LNCaP clone FGC (cell line): ENCODE measurements at regions not wholly inside any gene's neighbourhood (a gene's known extent, or its start where the extent isn't known, plus 50 kb on each side); places are given as distances from the start of the nearest gene placed in this dataset.

Source experiments
- DNase-seq: peaks from one replicate; pipeline ENCODE4 v3.0.0-alpha.2; 2011; ENCODE audit warnings: low read depth
- H3K4me3 ChIP-seq: 2 replicates; pipeline ENCODE4 v1.5.1; 2011; ENCODE audit warnings: mild to moderate bottlenecking, low read depth, low read length, control low read depth
- TF ChIP-seq, protein P1 (sequence below): IDR thresholded peaks from 2 replicates; pipeline ENCODE4 v1.5.1; 2012; ENCODE audit warnings: mild to moderate bottlenecking; ENCODE audit not compliant: control insufficient read depth, insufficient read depth; ENCODE audit errors: extremely low read depth

DNA sequence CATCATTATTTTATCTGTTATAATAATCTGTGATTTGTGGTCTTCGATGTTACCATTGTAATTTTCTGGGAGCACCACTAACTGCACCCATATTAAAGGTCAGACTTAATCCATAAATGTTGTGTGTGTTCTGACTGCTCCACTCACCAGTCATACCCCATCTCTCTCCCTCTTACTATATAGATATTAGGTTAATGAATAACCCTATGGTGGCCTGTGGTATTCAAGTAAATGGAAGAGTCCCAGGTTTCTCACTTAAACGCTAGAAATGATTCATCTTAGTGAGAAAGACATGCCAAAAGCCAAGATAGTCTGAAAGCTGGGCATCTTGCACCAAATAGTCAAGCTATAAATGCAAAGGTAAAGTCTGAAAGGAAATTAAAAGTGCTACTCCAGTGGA is 1358.5 kb downstream of the ROBO2 start:
- TF ChIP-seq, protein P1, sequence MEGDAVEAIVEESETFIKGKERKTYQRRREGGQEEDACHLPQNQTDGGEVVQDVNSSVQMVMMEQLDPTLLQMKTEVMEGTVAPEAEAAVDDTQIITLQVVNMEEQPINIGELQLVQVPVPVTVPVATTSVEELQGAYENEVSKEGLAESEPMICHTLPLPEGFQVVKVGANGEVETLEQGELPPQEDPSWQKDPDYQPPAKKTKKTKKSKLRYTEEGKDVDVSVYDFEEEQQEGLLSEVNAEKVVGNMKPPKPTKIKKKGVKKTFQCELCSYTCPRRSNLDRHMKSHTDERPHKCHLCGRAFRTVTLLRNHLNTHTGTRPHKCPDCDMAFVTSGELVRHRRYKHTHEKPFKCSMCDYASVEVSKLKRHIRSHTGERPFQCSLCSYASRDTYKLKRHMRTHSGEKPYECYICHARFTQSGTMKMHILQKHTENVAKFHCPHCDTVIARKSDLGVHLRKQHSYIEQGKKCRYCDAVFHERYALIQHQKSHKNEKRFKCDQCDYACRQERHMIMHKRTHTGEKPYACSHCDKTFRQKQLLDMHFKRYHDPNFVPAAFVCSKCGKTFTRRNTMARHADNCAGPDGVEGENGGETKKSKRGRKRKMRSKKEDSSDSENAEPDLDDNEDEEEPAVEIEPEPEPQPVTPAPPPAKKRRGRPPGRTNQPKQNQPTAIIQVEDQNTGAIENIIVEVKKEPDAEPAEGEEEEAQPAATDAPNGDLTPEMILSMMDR: no peak
- no peak overlapping the region for H3K4me3 ChIP-seq
- DNase-seq: no peak

DNA sequence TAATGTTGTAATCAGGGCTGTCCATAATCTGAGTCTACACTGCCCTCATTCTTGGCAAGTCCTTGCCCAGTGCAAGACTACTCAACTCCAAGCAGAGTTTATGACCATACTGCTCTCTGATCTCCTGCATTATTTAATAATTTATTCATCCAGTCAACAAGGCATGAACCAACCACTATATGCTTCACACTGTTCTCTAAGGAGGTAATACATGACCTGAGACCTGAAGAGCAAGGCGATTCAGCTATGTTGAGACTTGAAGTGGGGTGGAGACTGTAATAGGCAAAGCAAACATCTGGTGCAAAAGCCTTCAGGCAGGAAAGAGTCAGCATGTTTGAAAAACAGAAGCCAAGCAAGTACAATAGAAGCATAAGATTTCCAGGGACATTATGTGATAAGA is 1362.8 kb downstream of the ROBO2 start:
- TF ChIP-seq, protein P1: no peak
- DNase-seq: no peak
- H3K4me3 ChIP-seq: no peak overlapping the region

DNA sequence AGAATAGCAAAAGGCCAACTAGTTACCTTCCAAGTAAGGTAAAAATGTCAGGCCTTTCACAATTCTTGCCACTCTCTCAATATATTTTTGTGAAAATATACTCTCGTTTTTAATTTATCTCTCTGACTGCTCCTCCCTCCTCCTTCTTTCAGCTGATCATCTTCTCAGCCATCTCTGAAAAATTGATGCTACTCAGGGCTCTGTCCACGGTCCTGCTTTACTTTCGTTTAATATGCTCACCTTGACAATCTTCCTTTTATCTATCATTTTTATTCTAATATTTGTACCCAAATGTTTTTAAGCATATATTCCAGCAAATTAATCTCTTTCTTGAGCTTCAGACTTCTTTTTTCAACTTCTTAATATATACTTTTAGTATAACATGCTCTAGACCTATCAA is 1362.1 kb downstream of the ROBO1 start:
- TF ChIP-seq, protein P1: no peak
- no peak for DNase-seq
- no peak overlapping the region for H3K4me3 ChIP-seq

DNA sequence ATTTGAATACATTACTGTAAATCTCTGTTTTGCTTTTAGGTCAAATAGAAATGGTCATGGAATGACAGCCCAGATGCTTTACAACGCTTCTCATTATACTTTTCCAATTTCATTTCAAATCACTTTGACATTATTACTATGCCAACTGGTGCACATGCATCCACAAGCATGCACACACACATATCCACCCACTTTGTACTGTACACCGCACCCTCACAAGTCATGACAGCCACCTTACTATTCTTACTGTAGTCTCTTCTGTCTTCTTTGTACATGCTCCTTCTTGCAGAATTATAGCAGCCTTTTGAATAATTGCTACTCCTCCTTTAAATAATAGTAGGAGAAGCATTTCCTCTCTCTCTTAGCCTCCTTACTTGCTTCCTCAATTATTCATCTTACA is 1361.4 kb downstream of the ROBO1 start:
- TF ChIP-seq, protein P1: no peak

DNA sequence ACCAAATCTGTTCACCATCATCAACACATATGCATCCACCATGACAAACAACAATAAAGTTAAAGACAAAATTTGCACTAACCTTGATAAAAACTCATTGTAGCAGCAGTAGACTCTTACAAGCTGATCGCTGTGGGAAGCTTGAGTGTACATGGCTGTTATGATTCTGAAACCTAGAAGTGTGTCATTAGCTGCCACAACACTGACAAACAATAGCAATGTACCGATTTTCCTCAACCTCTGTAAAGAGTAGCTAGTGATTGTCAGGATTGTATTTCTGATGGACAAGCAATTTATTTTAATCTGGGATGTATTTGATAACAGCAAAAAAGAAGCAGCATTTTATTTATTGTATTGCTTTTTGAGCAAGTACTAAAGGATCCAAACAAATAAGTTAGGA is 1357.7 kb downstream of the ROBO1 start:
- no peak for DNase-seq
- TF ChIP-seq, protein P1: no peak
- H3K4me3 ChIP-seq: no peak overlapping the region

More for the DNA sequence above, 1361.4 kb downstream of the ROBO1 start:
- no peak overlapping the region for H3K4me3 ChIP-seq
- DNase-seq: no peak

DNA sequence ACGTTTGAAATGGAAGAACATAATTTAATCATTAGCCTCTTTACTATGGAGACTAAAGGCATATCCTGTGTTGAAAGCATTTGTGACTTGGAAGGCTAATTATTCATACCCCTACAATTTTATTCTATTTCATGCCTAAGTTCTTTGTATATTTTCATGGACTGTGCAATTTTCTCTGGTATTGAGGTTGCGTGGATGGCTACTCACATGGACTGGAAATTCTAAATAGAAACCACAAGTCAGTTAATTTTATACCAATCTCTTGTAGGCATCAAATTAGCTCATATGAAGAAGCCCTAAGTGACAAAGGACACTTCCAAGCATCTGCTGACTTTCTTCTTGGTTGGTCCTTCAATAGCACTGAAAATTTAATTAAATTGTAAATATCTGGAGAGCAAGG is 1353.5 kb downstream of the ROBO1 start:
- TF ChIP-seq, protein P1: no peak
- no peak overlapping the region for H3K4me3 ChIP-seq
- DNase-seq: no peak

DNA sequence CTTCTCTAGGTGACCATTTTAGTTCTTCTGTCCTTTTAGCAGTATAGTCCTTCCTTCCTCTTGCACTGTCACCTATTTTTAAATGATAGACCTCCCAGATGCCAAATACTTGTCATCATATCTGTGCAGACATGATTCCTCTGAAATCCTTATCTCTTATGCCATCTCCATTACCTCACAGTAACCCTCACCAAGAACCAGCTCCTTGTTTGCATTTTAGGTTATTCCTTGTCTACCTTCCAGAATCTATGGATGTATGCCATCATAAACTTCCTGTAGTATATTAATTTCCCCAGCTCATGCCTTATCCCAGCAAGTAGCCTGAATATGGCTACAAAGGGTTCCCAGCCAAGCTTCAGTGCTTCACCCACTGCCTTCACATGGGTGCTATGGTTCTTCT is 1347.2 kb downstream of the ROBO1 start:
- H3K4me3 ChIP-seq: no peak overlapping the region
- peak; percentile 95 for DNase-seq
- TF ChIP-seq, protein P1: no peak
